SK-N-SH (cell line): ENCODE measurements at regions not wholly inside any gene's neighbourhood (a gene's known extent, or its start where the extent isn't known, plus 50 kb on each side); places are given as distances from the start of the nearest gene placed in this dataset.

Source experiments
- CTCF ChIP-seq: fragments of 200-600 bp; sonication (generic); IDR thresholded peaks from 2 replicates; pipeline ENCODE4 v1.6.1; 2017; ENCODE audit warnings: antibody characterized with exemption, mild to moderate bottlenecking, moderate library complexity
- EP300 ChIP-seq, 2 experiments: IDR thresholded peaks; 2 replicates each; pipeline versions ENCODE4 v1.4.0 to v1.6.1; 2012; ENCODE audit warnings: borderline replicate concordance in 1 of 2, low read depth in 1 of 2, low read length in 1 of 2
- EZH2phosphoT487 ChIP-seq: fragments of 200-600 bp; sonication (generic); IDR thresholded peaks from 2 replicates; pipeline ENCODE4 v1.6.1; 2017; ENCODE audit warnings: low read depth, mixed run types, mild to moderate bottlenecking, antibody characterized with exemption, moderate library complexity, borderline replicate concordance
- JUND ChIP-seq: IDR thresholded peaks from 2 replicates; pipeline ENCODE4 v1.4.0; 2012
- MAX ChIP-seq: IDR thresholded peaks from 2 replicates; pipeline ENCODE4 v1.4.0; 2012; ENCODE audit warnings: low read depth
- RAD21 ChIP-seq: IDR thresholded peaks from 2 replicates; pipeline ENCODE4 v1.6.1; 2012; ENCODE audit warnings: mild to moderate bottlenecking, low read length
- SMC3 ChIP-seq: IDR thresholded peaks from 2 replicates; pipeline ENCODE4 v1.6.1; 2012; ENCODE audit warnings: low read depth, low read length, improper control_type of control experiment
- TF ChIP-seq, protein P1 (sequence below): IDR thresholded peaks from 2 replicates; pipeline ENCODE4 v1.6.1; 2012; ENCODE audit warnings: mild to moderate bottlenecking, low read depth, low read length, moderate library complexity
- TF ChIP-seq, protein P2 (sequence below): fragments of 150-350 bp; IDR thresholded peaks from 2 replicates; pipeline ENCODE4 v1.6.1; 2017; ENCODE audit warnings: antibody characterized with exemption, low read length, low read depth, borderline replicate concordance

DNA sequence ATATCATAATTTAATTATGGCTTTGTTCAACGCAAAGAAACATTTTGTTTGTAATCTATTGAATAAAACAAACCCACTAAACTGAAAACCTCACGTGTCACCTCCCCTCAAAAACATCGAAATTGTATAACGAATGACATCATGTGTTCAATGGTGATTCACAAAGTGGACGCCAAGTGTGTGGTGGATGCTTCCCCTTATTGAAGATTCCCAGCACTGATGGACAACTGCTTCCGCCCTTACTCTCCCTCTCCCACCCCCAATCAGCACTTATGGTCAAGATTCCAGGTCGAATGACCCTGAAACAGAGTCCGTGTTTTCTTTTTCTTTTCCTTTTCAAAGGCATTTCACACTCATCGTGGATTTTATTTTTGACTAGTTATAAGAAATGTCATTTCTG, 383.0 kb upstream of the SMIM21 start:
- TF ChIP-seq CTCF (no peak), SMC3 (no peak), RAD21 (no peak), EP300 (IDR thresholded peaks at IDR 0.05; ENCODE audit: borderline replicate concordance in 1 of 2, low read depth in 1 of 2, low read length in 1 of 2) (no peak), EZH2phosphoT487 (no peak), JUND (no peak), MAX (no peak)
- TF ChIP-seq, protein P1, sequence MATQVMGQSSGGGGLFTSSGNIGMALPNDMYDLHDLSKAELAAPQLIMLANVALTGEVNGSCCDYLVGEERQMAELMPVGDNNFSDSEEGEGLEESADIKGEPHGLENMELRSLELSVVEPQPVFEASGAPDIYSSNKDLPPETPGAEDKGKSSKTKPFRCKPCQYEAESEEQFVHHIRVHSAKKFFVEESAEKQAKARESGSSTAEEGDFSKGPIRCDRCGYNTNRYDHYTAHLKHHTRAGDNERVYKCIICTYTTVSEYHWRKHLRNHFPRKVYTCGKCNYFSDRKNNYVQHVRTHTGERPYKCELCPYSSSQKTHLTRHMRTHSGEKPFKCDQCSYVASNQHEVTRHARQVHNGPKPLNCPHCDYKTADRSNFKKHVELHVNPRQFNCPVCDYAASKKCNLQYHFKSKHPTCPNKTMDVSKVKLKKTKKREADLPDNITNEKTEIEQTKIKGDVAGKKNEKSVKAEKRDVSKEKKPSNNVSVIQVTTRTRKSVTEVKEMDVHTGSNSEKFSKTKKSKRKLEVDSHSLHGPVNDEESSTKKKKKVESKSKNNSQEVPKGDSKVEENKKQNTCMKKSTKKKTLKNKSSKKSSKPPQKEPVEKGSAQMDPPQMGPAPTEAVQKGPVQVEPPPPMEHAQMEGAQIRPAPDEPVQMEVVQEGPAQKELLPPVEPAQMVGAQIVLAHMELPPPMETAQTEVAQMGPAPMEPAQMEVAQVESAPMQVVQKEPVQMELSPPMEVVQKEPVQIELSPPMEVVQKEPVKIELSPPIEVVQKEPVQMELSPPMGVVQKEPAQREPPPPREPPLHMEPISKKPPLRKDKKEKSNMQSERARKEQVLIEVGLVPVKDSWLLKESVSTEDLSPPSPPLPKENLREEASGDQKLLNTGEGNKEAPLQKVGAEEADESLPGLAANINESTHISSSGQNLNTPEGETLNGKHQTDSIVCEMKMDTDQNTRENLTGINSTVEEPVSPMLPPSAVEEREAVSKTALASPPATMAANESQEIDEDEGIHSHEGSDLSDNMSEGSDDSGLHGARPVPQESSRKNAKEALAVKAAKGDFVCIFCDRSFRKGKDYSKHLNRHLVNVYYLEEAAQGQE: no peak
- TF ChIP-seq, protein P2, sequence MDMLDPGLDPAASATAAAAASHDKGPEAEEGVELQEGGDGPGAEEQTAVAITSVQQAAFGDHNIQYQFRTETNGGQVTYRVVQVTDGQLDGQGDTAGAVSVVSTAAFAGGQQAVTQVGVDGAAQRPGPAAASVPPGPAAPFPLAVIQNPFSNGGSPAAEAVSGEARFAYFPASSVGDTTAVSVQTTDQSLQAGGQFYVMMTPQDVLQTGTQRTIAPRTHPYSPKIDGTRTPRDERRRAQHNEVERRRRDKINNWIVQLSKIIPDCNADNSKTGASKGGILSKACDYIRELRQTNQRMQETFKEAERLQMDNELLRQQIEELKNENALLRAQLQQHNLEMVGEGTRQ: no peak
